Neural cell (in vitro differentiated cells): ENCODE measurements at regions not wholly inside any gene's neighbourhood (a gene's known extent, or its start where the extent isn't known, plus 50 kb on each side); places are given as distances from the start of the nearest gene placed in this dataset.

Experiments
- CTCF ChIP-seq: fragments of 450-650 bp; IDR thresholded peaks from 2 replicates; pipeline ENCODE4 v1.5.1; 2014; ENCODE audit warnings: antibody characterized with exemption, mild to moderate bottlenecking, moderate library complexity; ENCODE audit not compliant: poor library complexity, severe bottlenecking
- EP300 ChIP-seq: fragments of 450-650 bp; conservative IDR thresholded peaks from 2 replicates; pipeline ENCODE4 v1.6.1; 2014; ENCODE audit warnings: antibody characterized with exemption, mild to moderate bottlenecking, moderate library complexity; ENCODE audit not compliant: poor library complexity, severe bottlenecking
- EZH2 ChIP-seq: fragments of 200-600, 300-800 bp; shearing (Covaris generic), sonication (generic); IDR thresholded peaks from 2 replicates; pipeline ENCODE4 v1.6.1; 2014; ENCODE audit warnings: antibody characterized with exemption, low read length, borderline replicate concordance, mild to moderate bottlenecking; ENCODE audit not compliant: insufficient read depth, poor library complexity, severe bottlenecking
- MXI1 ChIP-seq: fragments of 450-650 bp; conservative IDR thresholded peaks from 2 replicates; pipeline ENCODE4 v1.6.1; 2014; ENCODE audit warnings: antibody characterized with exemption, mild to moderate bottlenecking; ENCODE audit not compliant: poor library complexity, severe bottlenecking
- POLR2AphosphoS5 ChIP-seq: IDR thresholded peaks from 2 replicates; pipeline ENCODE4 v1.6.1; 2012
- RAD21 ChIP-seq: fragments of 450-650 bp; conservative IDR thresholded peaks from 2 replicates; pipeline ENCODE4 v1.6.1; 2014; ENCODE audit warnings: antibody characterized with exemption, mild to moderate bottlenecking, moderate library complexity
- REST ChIP-seq: IDR thresholded peaks from 2 replicates; pipeline ENCODE4 v1.6.1; 2012; ENCODE audit warnings: borderline replicate concordance
- TAF1 ChIP-seq: IDR thresholded peaks from 2 replicates; pipeline ENCODE4 v1.6.1; 2012; ENCODE audit warnings: low read depth

GRCh38 chr3:164918905-164919304 is 159.4 kb downstream of the SI start:
- no peak for TF ChIP-seq CTCF
- no peak for TF ChIP-seq MXI1
- TF ChIP-seq TAF1, result no peak
- no peak for TF ChIP-seq RAD21
- no peak for TF ChIP-seq POLR2AphosphoS5
- TF ChIP-seq EZH2, result no peak
- no peak for TF ChIP-seq EP300
- no peak for TF ChIP-seq REST
